Astrocyte (in vitro differentiated cells and primary cell): ENCODE measurements at regions not wholly inside any gene's neighbourhood (a gene's known extent, or its start where the extent isn't known, plus 50 kb on each side); places are given as distances from the start of the nearest gene placed in this dataset.

Source experiments
- DNase-seq: peaks from one replicate; pipeline ENCODE4 v3.0.0-alpha.2; 2010; ENCODE audit warnings: low read depth
- FAIRE-seq: peaks from 2 replicates; lab custom pipeline; 2011; peaks lifted over from hg19 to GRCh38; lab: Jason Lieb, UNC
- H2AFZ ChIP-seq: 2 replicates; pipeline ENCODE4 v1.6.0; 2012; ENCODE audit warnings: low read depth, low read length, inconsistent platforms
- H3K27ac ChIP-seq: 2 replicates; pipeline ENCODE4 v1.5.1; 2011; ENCODE audit warnings: low read depth, low read length, inconsistent platforms
- H3K27me3 ChIP-seq: 2 replicates; pipeline ENCODE4 v1.6.0; 2011; ENCODE audit warnings: low read length, inconsistent platforms; ENCODE audit not compliant: insufficient read depth
- H3K36me3 ChIP-seq: 2 replicates; pipeline ENCODE4 v1.5.1; 2011; ENCODE audit warnings: low read length, inconsistent platforms; ENCODE audit not compliant: insufficient read depth
- H3K4me1 ChIP-seq: 2 replicates; pipeline ENCODE4 v1.5.1; 2011; ENCODE audit warnings: low read length, inconsistent platforms; ENCODE audit not compliant: insufficient read depth
- H3K4me2 ChIP-seq: 2 replicates; pipeline ENCODE4 v1.6.0; 2012; ENCODE audit warnings: low read length, inconsistent platforms
- H3K4me3 ChIP-seq: 2 replicates; pipeline ENCODE4 v1.5.1; 2011; ENCODE audit warnings: low read depth, mild to moderate bottlenecking, low read length, inconsistent platforms; ENCODE audit not compliant: insufficient read depth
- H3K79me2 ChIP-seq: 2 replicates; pipeline ENCODE4 v1.6.0; 2012; ENCODE audit warnings: mild to moderate bottlenecking, low read length, inconsistent platforms; ENCODE audit not compliant: insufficient read depth
- H3K9ac ChIP-seq: 2 replicates; pipeline ENCODE4 v1.6.0; 2012; ENCODE audit warnings: mild to moderate bottlenecking, low read length, inconsistent platforms
- H3K9me3 ChIP-seq: 2 replicates; pipeline ENCODE4 v1.5.1; 2012; ENCODE audit warnings: low read depth, mild to moderate bottlenecking, low read length, inconsistent platforms; ENCODE audit not compliant: insufficient read depth
- H4K20me1 ChIP-seq: 2 replicates; pipeline ENCODE4 v1.6.0; 2012; ENCODE audit warnings: low read length, inconsistent platforms; ENCODE audit not compliant: insufficient read depth
- H3K27ac Mint-ChIP-seq: one replicate; pipeline ENCODE4 v1.8.0; 2021; ENCODE audit warnings: mild to moderate bottlenecking, mixed read lengths; ENCODE audit not compliant: unreplicated experiment
- H3K27me3 Mint-ChIP-seq: one replicate; pipeline ENCODE4 v1.8.0; 2021; ENCODE audit warnings: low read depth, mixed read lengths; ENCODE audit not compliant: unreplicated experiment
- H3K36me3 Mint-ChIP-seq: one replicate; pipeline ENCODE4 v1.8.0; 2021; ENCODE audit warnings: low read depth, mixed read lengths; ENCODE audit not compliant: unreplicated experiment
- H3K4me1 Mint-ChIP-seq: one replicate; pipeline ENCODE4 v1.8.0; 2021; ENCODE audit warnings: low read depth, mixed read lengths; ENCODE audit not compliant: unreplicated experiment
- H3K4me3 Mint-ChIP-seq: one replicate; pipeline ENCODE4 v1.8.0; 2021; ENCODE audit warnings: mild to moderate bottlenecking, moderate library complexity, mixed read lengths; ENCODE audit not compliant: unreplicated experiment
- H3K9me3 Mint-ChIP-seq: one replicate; pipeline ENCODE4 v1.8.0; 2021; ENCODE audit warnings: mild to moderate bottlenecking, mixed read lengths; ENCODE audit not compliant: unreplicated experiment
- CTCF ChIP-seq: IDR thresholded peaks from 2 replicates; pipeline ENCODE4 v1.5.1; 2011; ENCODE audit warnings: low read depth, mild to moderate bottlenecking, inconsistent platforms, low read length, moderate library complexity; ENCODE audit not compliant: insufficient read depth
- EZH2 ChIP-seq: IDR thresholded peaks from 2 replicates; pipeline ENCODE4 v1.6.1; 2012; ENCODE audit warnings: mild to moderate bottlenecking, low read length, inconsistent platforms; ENCODE audit not compliant: insufficient read depth

GRCh38 chr7:157483515-157483914, 146.7 kb downstream of the DNAJB6 start:
- Histone ChIP-seq H3K9me3 (peaks cover 8% of the 10 kb centered on the region), H3K36me3 (no peaks in the 10 kb centered on the region), H3K4me2 (no peak overlapping the region), H4K20me1 (no peaks in the 10 kb centered on the region), H2AFZ (no peak overlapping the region), H3K27ac (no peak overlapping the region), H3K27me3 (no peaks in the 10 kb centered on the region), H3K4me1 (no peaks in the 10 kb centered on the region), H3K9ac (no peak overlapping the region), H3K79me2 (no peaks in the 10 kb centered on the region), H3K4me3 (no peak overlapping the region)
- Mint-ChIP-seq H3K27me3 (no peaks in the 10 kb centered on the region), H3K4me3 (no peak overlapping the region), H3K9me3 (peaks cover 15% of the 10 kb centered on the region), H3K36me3 (no peaks in the 10 kb centered on the region), H3K27ac (no peak overlapping the region), H3K4me1 (no peaks in the 10 kb centered on the region)
- no peak for TF ChIP-seq CTCF
- no peak for TF ChIP-seq EZH2
- DNase-seq (no peak), FAIRE-seq (no peak)

DNA sequence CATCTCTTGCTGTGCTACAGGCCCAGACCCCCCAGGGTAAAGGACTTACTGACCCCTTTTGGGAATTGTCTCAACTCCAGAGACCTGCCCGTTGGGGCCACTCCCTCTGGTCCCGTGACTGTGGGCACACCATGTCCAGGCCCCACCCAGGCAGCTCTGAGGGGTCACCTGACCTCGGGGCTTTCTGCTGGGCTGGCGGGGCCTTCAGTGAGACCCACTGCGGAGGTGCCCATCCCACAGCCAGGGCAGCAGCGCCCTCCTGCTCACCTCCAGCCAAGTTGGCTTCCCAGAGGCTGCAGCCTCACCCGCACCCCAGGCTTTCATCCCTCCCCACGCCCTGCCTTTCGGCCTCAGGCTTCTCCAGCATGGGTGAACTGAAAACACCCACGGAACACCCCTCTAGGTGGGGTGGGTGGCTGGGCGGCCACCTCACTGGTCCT, 147.2 kb downstream of the DNAJB6 start:
- Mint-ChIP-seq H3K4me3 (no peak overlapping the region), H3K9me3 (peaks cover 15% of the 10 kb centered on the region), H3K27me3 (no peaks in the 10 kb centered on the region), H3K36me3 (no peaks in the 10 kb centered on the region), H3K27ac (no peak overlapping the region), H3K4me1 (no peaks in the 10 kb centered on the region)
- H3K27me3 ChIP-seq, result no peaks in the 10 kb centered on the region
- DNase-seq, result no peak
- FAIRE-seq, result no peak
- H3K79me2 ChIP-seq, result no peaks in the 10 kb centered on the region
- H3K4me3 ChIP-seq, result no peak overlapping the region
- no peak overlapping the region for H3K27ac ChIP-seq
- no peaks in the 10 kb centered on the region for H3K36me3 ChIP-seq
- H2AFZ ChIP-seq, result no peak overlapping the region
- no peaks in the 10 kb centered on the region for H4K20me1 ChIP-seq
- peaks cover 8% of the 10 kb centered on the region for H3K9me3 ChIP-seq
- H3K4me1 ChIP-seq, result no peaks in the 10 kb centered on the region
- no peak overlapping the region for H3K4me2 ChIP-seq
- H3K9ac ChIP-seq, result no peak overlapping the region
- TF ChIP-seq CTCF, result no peak
- no peak for TF ChIP-seq EZH2

DNA sequence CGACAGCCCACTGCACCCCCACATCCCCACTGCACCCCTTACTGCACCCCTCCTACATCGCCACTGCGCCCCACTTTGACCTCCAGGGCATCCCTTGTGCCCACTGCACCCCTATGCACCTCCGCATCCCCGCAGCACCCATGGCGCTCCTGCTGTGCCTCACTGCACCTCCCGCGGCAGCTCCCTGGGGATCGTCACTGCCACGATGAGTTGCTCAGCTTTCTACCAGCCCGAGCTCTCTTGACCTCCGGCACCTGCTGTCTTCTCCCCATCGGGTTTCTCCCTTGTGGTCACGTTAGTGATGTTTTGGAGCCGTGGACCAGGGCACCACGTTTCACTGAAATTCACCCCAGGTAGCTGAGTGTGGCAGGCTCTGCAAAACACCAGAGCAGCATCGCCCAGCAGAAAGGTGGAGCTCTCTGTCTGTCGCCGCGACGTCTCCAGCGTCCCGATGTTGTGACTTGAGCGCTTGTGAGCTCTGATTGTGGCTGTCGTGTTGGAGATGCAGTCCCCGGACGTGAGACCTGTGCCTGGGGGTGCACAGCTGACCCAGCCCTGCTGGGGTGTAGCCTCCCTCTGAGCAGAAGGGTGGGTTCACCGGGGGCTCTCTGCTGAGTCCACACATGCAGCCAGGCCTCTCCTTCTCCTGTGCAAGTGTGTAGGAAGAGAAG, 147.7 kb downstream of the DNAJB6 start:
- H3K4me3 Mint-ChIP-seq, result no peak overlapping the region
- Histone ChIP-seq H3K9ac (no peak overlapping the region), H3K4me3 (no peak overlapping the region), H3K27ac (no peak overlapping the region), H3K36me3 (no peaks in the 10 kb centered on the region), H3K4me1 (no peaks in the 10 kb centered on the region), H3K27me3 (no peaks in the 10 kb centered on the region), H3K9me3 (peaks cover 8% of the 10 kb centered on the region), H3K4me2 (no peak overlapping the region), H4K20me1 (no peaks in the 10 kb centered on the region), H2AFZ (no peak overlapping the region), H3K79me2 (no peaks in the 10 kb centered on the region)
- FAIRE-seq (no peak), DNase-seq (no peak)
- H3K27ac Mint-ChIP-seq, result no peak overlapping the region
- TF ChIP-seq EZH2 (no peak), CTCF (no peak)
- no peaks in the 10 kb centered on the region for H3K4me1 Mint-ChIP-seq
- H3K27me3 Mint-ChIP-seq, result no peaks in the 10 kb centered on the region
- H3K36me3 Mint-ChIP-seq, result no peaks in the 10 kb centered on the region
- peaks cover 15% of the 10 kb centered on the region for H3K9me3 Mint-ChIP-seq
